Uterus (tissue), 2 donors: ENCODE measurements at regions not wholly inside any gene's neighbourhood (a gene's known extent, or its start where the extent isn't known, plus 50 kb on each side); places are given as distances from the start of the nearest gene placed in this dataset.

Experiments
- POLR2A ChIP-seq, 2 donors: fragments of 450-650 bp; IDR thresholded peaks; one replicate each; pipeline ENCODE4 v1.6.1; 2016; ENCODE audit warnings: antibody characterized with exemption in 2 of 2, mild to moderate bottlenecking in 1 of 2, moderate library complexity in 1 of 2
- TF ChIP-seq, protein P1 (sequence below), 4 experiments: fragments of 200-600 bp in 2 of 4; fragments of 450-650 bp in 2 of 4; sonication (generic) in 2 of 4; IDR thresholded peaks; one replicate each; pipeline ENCODE4 v1.5.1; 2016 to 2019; ENCODE audit warnings: antibody characterized with exemption in 4 of 4, mild to moderate bottlenecking in 2 of 4, moderate library complexity in 1 of 4

DNA sequence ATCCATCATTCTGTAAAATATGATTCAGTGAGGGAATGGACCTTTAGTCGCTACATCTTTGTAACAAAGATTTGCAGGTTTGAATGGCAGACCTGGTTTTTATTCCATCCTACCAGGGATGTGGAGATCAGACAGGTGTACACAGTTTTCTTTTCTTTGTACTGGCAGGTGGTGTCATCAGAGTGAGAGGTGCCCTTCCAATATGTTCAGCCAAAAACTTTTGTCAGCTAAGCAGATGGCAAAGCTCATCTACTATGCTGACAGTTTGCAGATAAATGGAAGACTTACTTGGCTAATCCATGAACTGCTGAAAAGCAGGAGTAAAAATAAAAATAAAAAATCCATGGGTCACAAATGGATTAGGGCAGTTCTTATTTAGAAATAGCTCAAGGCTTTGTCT is 185.5 kb upstream of the DOK6 start:
- TF ChIP-seq, protein P1, sequence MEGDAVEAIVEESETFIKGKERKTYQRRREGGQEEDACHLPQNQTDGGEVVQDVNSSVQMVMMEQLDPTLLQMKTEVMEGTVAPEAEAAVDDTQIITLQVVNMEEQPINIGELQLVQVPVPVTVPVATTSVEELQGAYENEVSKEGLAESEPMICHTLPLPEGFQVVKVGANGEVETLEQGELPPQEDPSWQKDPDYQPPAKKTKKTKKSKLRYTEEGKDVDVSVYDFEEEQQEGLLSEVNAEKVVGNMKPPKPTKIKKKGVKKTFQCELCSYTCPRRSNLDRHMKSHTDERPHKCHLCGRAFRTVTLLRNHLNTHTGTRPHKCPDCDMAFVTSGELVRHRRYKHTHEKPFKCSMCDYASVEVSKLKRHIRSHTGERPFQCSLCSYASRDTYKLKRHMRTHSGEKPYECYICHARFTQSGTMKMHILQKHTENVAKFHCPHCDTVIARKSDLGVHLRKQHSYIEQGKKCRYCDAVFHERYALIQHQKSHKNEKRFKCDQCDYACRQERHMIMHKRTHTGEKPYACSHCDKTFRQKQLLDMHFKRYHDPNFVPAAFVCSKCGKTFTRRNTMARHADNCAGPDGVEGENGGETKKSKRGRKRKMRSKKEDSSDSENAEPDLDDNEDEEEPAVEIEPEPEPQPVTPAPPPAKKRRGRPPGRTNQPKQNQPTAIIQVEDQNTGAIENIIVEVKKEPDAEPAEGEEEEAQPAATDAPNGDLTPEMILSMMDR (IDR thresholded peaks at IDR 0.05) = no peak
- no peak for TF ChIP-seq POLR2A (IDR thresholded peaks at IDR 0.05)
